ENCODE measurements at regions not wholly inside any gene's neighbourhood (a gene's known extent, or its start where the extent isn't known, plus 50 kb on each side); places are given as distances from the start of the nearest gene placed in this dataset.

DNA sequence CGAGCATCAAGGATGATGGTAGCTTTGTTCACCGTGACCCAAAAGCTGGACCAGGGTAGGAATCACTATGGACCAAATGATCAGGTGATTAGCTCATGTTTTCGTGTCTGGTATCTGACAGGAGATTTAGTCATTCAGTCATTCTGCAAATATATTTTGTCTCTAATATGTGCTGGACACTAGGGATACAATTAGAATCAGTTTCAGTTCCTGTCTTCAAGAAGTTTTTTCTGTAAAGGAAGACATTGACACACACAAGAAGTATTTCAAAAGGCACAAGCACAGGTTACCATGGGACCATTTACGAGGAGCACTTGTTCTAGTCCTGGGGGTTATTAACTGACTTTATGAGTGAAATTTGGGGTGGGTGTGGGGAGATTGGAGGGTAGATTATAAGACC lies 244.9 kb downstream of the HIVEP2 start:
- Histone ChIP-seq H3K27ac (ENCODE audit: control insufficient read depth, insufficient read depth) (no peak overlapping the region), H3K27me3 (replicated peaks in 1 of 2; ENCODE audit: control insufficient read depth in 2 of 2, insufficient read depth in 2 of 2, low read length in 1 of 2) (no peaks in the 10 kb centered on the region), H4K20me1 (ENCODE audit: control insufficient read depth, insufficient read depth) (no peaks in the 10 kb centered on the region), H3K79me2 (ENCODE audit: control insufficient read depth, insufficient read depth, low read length) (no peaks in the 10 kb centered on the region), H3K9me3 (replicated peaks; ENCODE audit: control insufficient read depth, insufficient read depth, low read length) (no peaks in the 10 kb centered on the region; the same call in 2 of the 3 replicates), H3K36me3 (ENCODE audit: control insufficient read depth in 2 of 2, insufficient read depth in 2 of 2, low read length in 1 of 2) (no peaks in the 10 kb centered on the region), H3K4me3 (no peak overlapping the region), H3K9ac (ENCODE audit: control insufficient read depth, insufficient read depth, low read length) (no peak overlapping the region), H3K4me2 (ENCODE audit: control insufficient read depth, insufficient read depth) (no peak overlapping the region), H3K4me1 (ENCODE audit: control insufficient read depth, insufficient read depth, low read length) (peaks cover 14% of the 10 kb centered on the region), H2AFZ (ENCODE audit: control insufficient read depth, low read depth, low read length) (no peak overlapping the region)
- ChIA-PET RAD21 (ENCODE audit: unreplicated experiment) (interaction anchor here (0.7 to 4.2 kb wide), 12 partner anchors 48 to 636 kb away, joined by 3 to 14 read pairs (median 4); partner anchors contain the start of gene HIVEP2), CTCF (interaction anchor here (0.5 to 4.0 kb wide), 9 partner anchors 7 to 727 kb away, joined by 3 to 19 read pairs (median 6); no protein-coding TSS in a partner anchor), POLR2A (no interaction called here), SMC1A (ENCODE audit: uncharacterized antibody, unreplicated experiment) (interaction anchor here (0.6 to 8.9 kb wide), 25 partner anchors 8 to 636 kb away, joined by 3 to 123 read pairs (median 4); no protein-coding TSS in a partner anchor)
- ATAC-seq (peak; percentile 81), DNase-seq (ENCODE audit: low read depth, low spot score) (no peak), FAIRE-seq (no peak)
- intact Hi-C loops (cut with micrococcal nuclease; ENCODE audit: unreplicated experiment) = no loop called here
- 49% methylated on average over 4 of the region's 4 CpGs for WGBS (ENCODE audit: insufficient coverage, insufficient replicate concordance, low lambda C conversion rate, missing lambda C conversion rate)
- no TSS peak for BruUV-seq (replicated peaks)
- in situ Hi-C loops (cut with MboI) = no loop called here
- TF ChIP-seq CREM (IDR thresholded peaks at IDR 0.05; ENCODE audit: low read depth) (no peak), SMC3 (IDR thresholded peaks at IDR 0.05; ENCODE audit: borderline replicate concordance, low read length) (no peak), ZNF217 (IDR thresholded peaks at IDR 0.05) (no peak), RCOR1 (conservative IDR thresholded peaks at IDR 0.05; ENCODE audit: low read depth, low read length) (no peak), GABPA (IDR thresholded peaks at IDR 0.05; ENCODE audit: low read depth) (no peak), MYB (IDR thresholded peaks at IDR 0.05; ENCODE audit: borderline replicate concordance, low read depth, low read length) (no peak), MEF2B (IDR thresholded peaks at IDR 0.05; ENCODE audit: partially characterized antibody, poor library complexity, severe bottlenecking) (no peak), CHD1 (IDR thresholded peaks at IDR 0.05; ENCODE audit: low read depth, low read length) (no peak), POLR2A (IDR thresholded peaks at IDR 0.05; ENCODE audit: low read depth, low read length) (no peak), FOXM1 (IDR thresholded peaks at IDR 0.05; ENCODE audit: low read depth, low read length) (no peak), CREB1 (IDR thresholded peaks at IDR 0.05; ENCODE audit: low read depth) (0 out of 2 replicates have a peak, but pooled peaks have one; percentile 8), YY1 (IDR thresholded peaks at IDR 0.05; ENCODE audit: low read depth, low read length) (no peak), HDAC6 (IDR thresholded peaks at IDR 0.05; ENCODE audit: unreplicated experiment) (no peak), CHD4 (IDR thresholded peaks at IDR 0.05) (no peak), ZBED1 (IDR thresholded peaks at IDR 0.05; ENCODE audit: borderline replicate concordance) (peak; percentile 24; the same call in 1 of the 2 replicates), NFYB (IDR thresholded peaks at IDR 0.05; ENCODE audit: insufficient read depth, low read depth, low read length) (no peak)
- TF ChIP-seq, protein P1, sequence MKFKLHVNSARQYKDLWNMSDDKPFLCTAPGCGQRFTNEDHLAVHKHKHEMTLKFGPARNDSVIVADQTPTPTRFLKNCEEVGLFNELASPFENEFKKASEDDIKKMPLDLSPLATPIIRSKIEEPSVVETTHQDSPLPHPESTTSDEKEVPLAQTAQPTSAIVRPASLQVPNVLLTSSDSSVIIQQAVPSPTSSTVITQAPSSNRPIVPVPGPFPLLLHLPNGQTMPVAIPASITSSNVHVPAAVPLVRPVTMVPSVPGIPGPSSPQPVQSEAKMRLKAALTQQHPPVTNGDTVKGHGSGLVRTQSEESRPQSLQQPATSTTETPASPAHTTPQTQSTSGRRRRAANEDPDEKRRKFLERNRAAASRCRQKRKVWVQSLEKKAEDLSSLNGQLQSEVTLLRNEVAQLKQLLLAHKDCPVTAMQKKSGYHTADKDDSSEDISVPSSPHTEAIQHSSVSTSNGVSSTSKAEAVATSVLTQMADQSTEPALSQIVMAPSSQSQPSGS (IDR thresholded peaks at IDR 0.05; ENCODE audit: low read length) = 0 out of 2 replicates have a peak, but pooled peaks have one; percentile 19
- TF ChIP-seq, protein P2, sequence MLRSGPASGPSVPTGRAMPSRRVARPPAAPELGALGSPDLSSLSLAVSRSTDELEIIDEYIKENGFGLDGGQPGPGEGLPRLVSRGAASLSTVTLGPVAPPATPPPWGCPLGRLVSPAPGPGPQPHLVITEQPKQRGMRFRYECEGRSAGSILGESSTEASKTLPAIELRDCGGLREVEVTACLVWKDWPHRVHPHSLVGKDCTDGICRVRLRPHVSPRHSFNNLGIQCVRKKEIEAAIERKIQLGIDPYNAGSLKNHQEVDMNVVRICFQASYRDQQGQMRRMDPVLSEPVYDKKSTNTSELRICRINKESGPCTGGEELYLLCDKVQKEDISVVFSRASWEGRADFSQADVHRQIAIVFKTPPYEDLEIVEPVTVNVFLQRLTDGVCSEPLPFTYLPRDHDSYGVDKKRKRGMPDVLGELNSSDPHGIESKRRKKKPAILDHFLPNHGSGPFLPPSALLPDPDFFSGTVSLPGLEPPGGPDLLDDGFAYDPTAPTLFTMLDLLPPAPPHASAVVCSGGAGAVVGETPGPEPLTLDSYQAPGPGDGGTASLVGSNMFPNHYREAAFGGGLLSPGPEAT (IDR thresholded peaks at IDR 0.05; ENCODE audit: low read depth) = no peak
- TF ChIP-seq, protein P3, sequence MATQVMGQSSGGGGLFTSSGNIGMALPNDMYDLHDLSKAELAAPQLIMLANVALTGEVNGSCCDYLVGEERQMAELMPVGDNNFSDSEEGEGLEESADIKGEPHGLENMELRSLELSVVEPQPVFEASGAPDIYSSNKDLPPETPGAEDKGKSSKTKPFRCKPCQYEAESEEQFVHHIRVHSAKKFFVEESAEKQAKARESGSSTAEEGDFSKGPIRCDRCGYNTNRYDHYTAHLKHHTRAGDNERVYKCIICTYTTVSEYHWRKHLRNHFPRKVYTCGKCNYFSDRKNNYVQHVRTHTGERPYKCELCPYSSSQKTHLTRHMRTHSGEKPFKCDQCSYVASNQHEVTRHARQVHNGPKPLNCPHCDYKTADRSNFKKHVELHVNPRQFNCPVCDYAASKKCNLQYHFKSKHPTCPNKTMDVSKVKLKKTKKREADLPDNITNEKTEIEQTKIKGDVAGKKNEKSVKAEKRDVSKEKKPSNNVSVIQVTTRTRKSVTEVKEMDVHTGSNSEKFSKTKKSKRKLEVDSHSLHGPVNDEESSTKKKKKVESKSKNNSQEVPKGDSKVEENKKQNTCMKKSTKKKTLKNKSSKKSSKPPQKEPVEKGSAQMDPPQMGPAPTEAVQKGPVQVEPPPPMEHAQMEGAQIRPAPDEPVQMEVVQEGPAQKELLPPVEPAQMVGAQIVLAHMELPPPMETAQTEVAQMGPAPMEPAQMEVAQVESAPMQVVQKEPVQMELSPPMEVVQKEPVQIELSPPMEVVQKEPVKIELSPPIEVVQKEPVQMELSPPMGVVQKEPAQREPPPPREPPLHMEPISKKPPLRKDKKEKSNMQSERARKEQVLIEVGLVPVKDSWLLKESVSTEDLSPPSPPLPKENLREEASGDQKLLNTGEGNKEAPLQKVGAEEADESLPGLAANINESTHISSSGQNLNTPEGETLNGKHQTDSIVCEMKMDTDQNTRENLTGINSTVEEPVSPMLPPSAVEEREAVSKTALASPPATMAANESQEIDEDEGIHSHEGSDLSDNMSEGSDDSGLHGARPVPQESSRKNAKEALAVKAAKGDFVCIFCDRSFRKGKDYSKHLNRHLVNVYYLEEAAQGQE (IDR thresholded peaks at IDR 0.05; ENCODE audit: low read depth, low read length) = no peak
- TF ChIP-seq, protein P4, sequence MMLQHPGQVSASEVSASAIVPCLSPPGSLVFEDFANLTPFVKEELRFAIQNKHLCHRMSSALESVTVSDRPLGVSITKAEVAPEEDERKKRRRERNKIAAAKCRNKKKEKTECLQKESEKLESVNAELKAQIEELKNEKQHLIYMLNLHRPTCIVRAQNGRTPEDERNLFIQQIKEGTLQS (IDR thresholded peaks at IDR 0.05; ENCODE audit: borderline replicate concordance, extremely low read depth, low read depth, low read length) = no peak

Measured in GM12878 (cell line).